Neural progenitor cell (in vitro differentiated cells): ENCODE measurements at regions not wholly inside any gene's neighbourhood (a gene's known extent, or its start where the extent isn't known, plus 50 kb on each side); places are given as distances from the start of the nearest gene placed in this dataset.

Experiments
- DNase-seq: peaks from one replicate; pipeline ENCODE4 v3.0.0-alpha.2; 2016; ENCODE audit warnings: low spot score
- H2AFZ ChIP-seq: fragments of 200-600 bp; sonication (generic); replicated peaks from 2 replicates; pipeline ENCODE4 v1.6.1; 2016; ENCODE audit warnings: antibody characterized with exemption
- H3F3A ChIP-seq: fragments of 200-600 bp; sonication (generic); 2 replicates; pipeline ENCODE4 v1.6.1; 2016; ENCODE audit warnings: antibody characterized with exemption, low read depth
- H3K27ac ChIP-seq: fragments of 200-600 bp; sonication (generic); 2 replicates; pipeline ENCODE4 v1.5.1; 2016; ENCODE audit warnings: mild to moderate bottlenecking
- H3K27me3 ChIP-seq: fragments of 200-600 bp; sonication (generic); 2 replicates; pipeline ENCODE4 v1.6.1; 2016; ENCODE audit warnings: mild to moderate bottlenecking, moderate library complexity
- H3K36me3 ChIP-seq: fragments of 200-600 bp; sonication (generic); 2 replicates; pipeline ENCODE4 v1.5.1; 2016
- H3K4me1 ChIP-seq: fragments of 200-600 bp; sonication (generic); 2 replicates; pipeline ENCODE4 v1.6.1; 2016; ENCODE audit warnings: mixed run types
- H3K4me2 ChIP-seq: fragments of 200-600 bp; sonication (generic); 2 replicates; pipeline ENCODE4 v1.6.1; 2016
- H3K4me3 ChIP-seq: fragments of 200-600 bp; sonication (generic); 2 replicates; pipeline ENCODE4 v1.5.1; 2016
- H3K79me2 ChIP-seq: fragments of 200-600 bp; sonication (generic); 2 replicates; pipeline ENCODE4 v1.6.1; 2016; ENCODE audit warnings: low read depth
- H3K9ac ChIP-seq: fragments of 200-600 bp; sonication (generic); 2 replicates; pipeline ENCODE4 v1.6.1; 2016
- H3K9me3 ChIP-seq: fragments of 200-600 bp; sonication (generic); 2 replicates; pipeline ENCODE4 v1.5.1; 2016; ENCODE audit warnings: low read depth
- H4K20me1 ChIP-seq: fragments of 200-600 bp; sonication (generic); 2 replicates; pipeline ENCODE4 v1.6.1; 2016; ENCODE audit warnings: low read depth
- H3K27ac Mint-ChIP-seq: 3 replicates; pipeline ENCODE4 v1.8.0; 2021; ENCODE audit warnings: mixed read lengths
- H3K27me3 Mint-ChIP-seq: 2 replicates; pipeline ENCODE4 v1.8.0; 2022; ENCODE audit warnings: low read depth, mild to moderate bottlenecking, inconsistent platforms, moderate library complexity, mixed read lengths; ENCODE audit not compliant: insufficient read depth
- H3K36me3 Mint-ChIP-seq: 3 replicates; pipeline ENCODE4 v1.8.0; 2021; ENCODE audit warnings: mixed read lengths
- H3K4me1 Mint-ChIP-seq: 3 replicates; pipeline ENCODE4 v1.8.0; 2021; ENCODE audit warnings: mixed read lengths
- H3K4me3 Mint-ChIP-seq: 3 replicates; pipeline ENCODE4 v1.8.0; 2021; ENCODE audit warnings: mild to moderate bottlenecking, moderate library complexity, mixed read lengths
- H3K9me3 Mint-ChIP-seq: 3 replicates; pipeline ENCODE4 v1.8.0; 2020; ENCODE audit warnings: mixed read lengths
- CTCF ChIP-seq: fragments of 200-600 bp; sonication (generic); IDR thresholded peaks from 2 replicates; pipeline ENCODE4 v1.5.1; 2017; ENCODE audit warnings: antibody characterized with exemption, mild to moderate bottlenecking
- EZH2 ChIP-seq: fragments of 200-600 bp; sonication (generic); IDR thresholded peaks from 2 replicates; pipeline ENCODE4 v1.6.1; 2017; ENCODE audit warnings: antibody characterized with exemption, mild to moderate bottlenecking, moderate library complexity
- EZH2phosphoT487 ChIP-seq: fragments of 200-600 bp; sonication (generic); IDR thresholded peaks from 2 replicates; pipeline ENCODE4 v1.6.1; 2017; ENCODE audit warnings: antibody characterized with exemption

- Mint-ChIP-seq H3K27ac (no peak overlapping the region), H3K27me3 (peaks cover 3% of the 10 kb centered on the region), H3K36me3 (no peaks in the 10 kb centered on the region), H3K4me1 (no peaks in the 10 kb centered on the region), H3K9me3 (no peaks in the 10 kb centered on the region), H3K4me3 (no peak overlapping the region)
- DNase-seq = no peak
- Histone ChIP-seq H3K9ac (no peak overlapping the region), H3K36me3 (no peaks in the 10 kb centered on the region), H4K20me1 (no peaks in the 10 kb centered on the region), H2AFZ (no peak overlapping the region), H3K4me2 (no peak overlapping the region), H3K9me3 (no peaks in the 10 kb centered on the region), H3K27ac (no peak overlapping the region), H3K27me3 (no peaks in the 10 kb centered on the region), H3K4me1 (no peaks in the 10 kb centered on the region), H3K4me3 (no peak overlapping the region), H3F3A (no peaks in the 10 kb centered on the region), H3K79me2 (no peaks in the 10 kb centered on the region)
- no peak for TF ChIP-seq CTCF
- no peak for TF ChIP-seq EZH2
- TF ChIP-seq EZH2phosphoT487 = no peak
These were observed 438.9 kb downstream of the ADRA2A start for GRCh38 chr10:111515706-111516105.

GRCh38 chr10:111516144-111516543 is 439.3 kb downstream of the ADRA2A start:
- Mint-ChIP-seq H3K4me1 (no peaks in the 10 kb centered on the region), H3K27me3 (peaks cover 3% of the 10 kb centered on the region), H3K36me3 (no peaks in the 10 kb centered on the region), H3K4me3 (no peak overlapping the region), H3K9me3 (no peaks in the 10 kb centered on the region), H3K27ac (no peak overlapping the region)
- no peak overlapping the region for H3K4me3 ChIP-seq
- H3K27me3 ChIP-seq = no peaks in the 10 kb centered on the region
- no peaks in the 10 kb centered on the region for H3K9me3 ChIP-seq
- no peak overlapping the region for H3K4me2 ChIP-seq
- H3F3A ChIP-seq = no peaks in the 10 kb centered on the region
- no peaks in the 10 kb centered on the region for H3K36me3 ChIP-seq
- no peak for DNase-seq
- no peaks in the 10 kb centered on the region for H4K20me1 ChIP-seq
- H2AFZ ChIP-seq = no peak overlapping the region
- TF ChIP-seq EZH2 (no peak), EZH2phosphoT487 (no peak), CTCF (no peak)
- no peak overlapping the region for H3K27ac ChIP-seq
- H3K79me2 ChIP-seq = no peaks in the 10 kb centered on the region
- H3K9ac ChIP-seq = no peak overlapping the region
- H3K4me1 ChIP-seq = no peaks in the 10 kb centered on the region

GRCh38 chr10:111522141-111522540 is 445.3 kb downstream of the ADRA2A start:
- no peaks in the 10 kb centered on the region for H3K4me1 Mint-ChIP-seq
- no peak for TF ChIP-seq CTCF
- TF ChIP-seq EZH2phosphoT487 = no peak

GRCh38 chr10:111522551-111522950 is 445.7 kb downstream of the ADRA2A start:
- H3K79me2 ChIP-seq = no peaks in the 10 kb centered on the region
- no peaks in the 10 kb centered on the region for H3K9me3 Mint-ChIP-seq
- H4K20me1 ChIP-seq = no peaks in the 10 kb centered on the region
- H3K4me3 ChIP-seq = no peak overlapping the region
- H3K4me2 ChIP-seq = no peak overlapping the region
- no peaks in the 10 kb centered on the region for H3K27me3 ChIP-seq
- no peaks in the 10 kb centered on the region for H3K4me1 ChIP-seq
- H2AFZ ChIP-seq = no peak overlapping the region
- H3K27me3 Mint-ChIP-seq = peaks cover under 1% of the 10 kb centered on the region
- no peak overlapping the region for H3K9ac ChIP-seq
- H3K4me3 Mint-ChIP-seq = no peak overlapping the region
- no peak for DNase-seq
- H3F3A ChIP-seq = no peaks in the 10 kb centered on the region
- no peak overlapping the region for H3K27ac ChIP-seq
- H3K27ac Mint-ChIP-seq = no peak overlapping the region
- no peaks in the 10 kb centered on the region for H3K36me3 ChIP-seq
- H3K4me1 Mint-ChIP-seq = no peaks in the 10 kb centered on the region
- no peaks in the 10 kb centered on the region for H3K9me3 ChIP-seq
- TF ChIP-seq CTCF (no peak), EZH2 (no peak)
- no peaks in the 10 kb centered on the region for H3K36me3 Mint-ChIP-seq

More at GRCh38 chr10:111522141-111522540, 445.3 kb downstream of the ADRA2A start:
- no peak overlapping the region for H2AFZ ChIP-seq
- no peak overlapping the region for H3K27ac Mint-ChIP-seq
- H3K9me3 ChIP-seq = no peaks in the 10 kb centered on the region
- no peaks in the 10 kb centered on the region for H4K20me1 ChIP-seq
- no peak overlapping the region for H3K4me3 Mint-ChIP-seq
- H3K9me3 Mint-ChIP-seq = no peaks in the 10 kb centered on the region
- H3K9ac ChIP-seq = no peak overlapping the region
- no peak overlapping the region for H3K4me3 ChIP-seq
- no peaks in the 10 kb centered on the region for H3K36me3 ChIP-seq
- H3K4me2 ChIP-seq = no peak overlapping the region
- H3K36me3 Mint-ChIP-seq = no peaks in the 10 kb centered on the region
- H3K27me3 Mint-ChIP-seq = peaks cover 3% of the 10 kb centered on the region
- H3K27me3 ChIP-seq = no peaks in the 10 kb centered on the region
- H3K4me1 ChIP-seq = no peaks in the 10 kb centered on the region
- no peaks in the 10 kb centered on the region for H3F3A ChIP-seq
- H3K27ac ChIP-seq = no peak overlapping the region
- no peak for DNase-seq
- H3K79me2 ChIP-seq = no peaks in the 10 kb centered on the region
